ENCODE measurements at regions not wholly inside any gene's neighbourhood (a gene's known extent, or its start where the extent isn't known, plus 50 kb on each side); places are given as distances from the start of the nearest gene placed in this dataset.

- H3K4me1 ChIP-seq (replicated peaks in 1 of 4; ENCODE audit: control insufficient read depth in 3 of 4, insufficient read depth in 4 of 4, low read length in 3 of 4), result 0 out of 7 replicates have a peak, but pooled peaks cover 0 to 1% (median 0%) of the 10 kb centered on the region in 4 experiments
- no peak overlapping the region for H4K8ac ChIP-seq (ENCODE audit: extremely low read depth, insufficient read depth, low read length)
- ChIA-PET CTCF (ENCODE audit: partially characterized antibody) (no interaction called here), POLR2A (ENCODE audit: partially characterized antibody) (no interaction called here)
- no peaks in the 10 kb centered on the region for H4K20me1 ChIP-seq (replicated peaks in 1 of 2; ENCODE audit: control insufficient read depth in 1 of 2, insufficient read depth in 2 of 2, low read length in 2 of 2)
- H2AFZ ChIP-seq (ENCODE audit: low read length), result no peak overlapping the region
- FAIRE-seq, result no peak
- H3K23ac ChIP-seq (ENCODE audit: insufficient read length), result no peak overlapping the region
- no peak overlapping the region for H3K4me3 ChIP-seq (ENCODE audit: extremely low read depth in 1 of 4, insufficient read depth in 2 of 4, low read depth in 3 of 4, low read length in 4 of 4)
- H3K36me3 ChIP-seq (ENCODE audit: control insufficient read depth in 2 of 4, insufficient read depth in 4 of 4, low read length in 3 of 4), result no peaks in the 10 kb centered on the region
- H3K4me2 ChIP-seq (ENCODE audit: insufficient read depth in 1 of 2, low read depth in 2 of 2, low read length in 2 of 2), result no peak overlapping the region
- H4K5ac ChIP-seq (ENCODE audit: insufficient read length, low read depth, low read length), result no peak overlapping the region
- no peak overlapping the region for H3K9ac ChIP-seq (replicated peaks in 1 of 4; ENCODE audit: extremely low read depth in 1 of 4, low read depth in 3 of 4, low read length in 3 of 4)
- no peak overlapping the region for H3K56ac ChIP-seq (replicated peaks; ENCODE audit: insufficient read length, low read depth, low read length)
- H2BK20ac ChIP-seq (ENCODE audit: low read length), result no peak overlapping the region
- WGBS, 2 experiments (ENCODE audit: extremely low coverage in 1 of 2, insufficient coverage in 1 of 2, insufficient read length in 1 of 2, insufficient replicate concordance in 2 of 2, low coverage in 1 of 2, low lambda C conversion rate in 2 of 2, missing lambda C conversion rate in 1 of 2), result 83% methylated on average over 2 of the region's 2 CpGs; no CpG with 5 or more reads in 1 of the 2 experiments
- H3K23me2 ChIP-seq (ENCODE audit: low read depth, low read length), result no peaks in the 10 kb centered on the region
- H3K4ac ChIP-seq (replicated peaks; ENCODE audit: insufficient read length, low read depth, low read length), result no peak overlapping the region
- no peak overlapping the region for H2BK15ac ChIP-seq (ENCODE audit: low read length)
- no peak overlapping the region for H3K27ac ChIP-seq (ENCODE audit: low read depth, low read length)
- no peak overlapping the region for H3K14ac ChIP-seq (ENCODE audit: insufficient read length)
- TF ChIP-seq CTCF (IDR thresholded peaks at IDR 0.05; ENCODE audit: control extremely low read depth in 1 of 3, insufficient read depth in 1 of 3, low read depth in 1 of 3, low read length in 3 of 3) (no peak), POLR2AphosphoS5 (IDR thresholded peaks at IDR 0.05; ENCODE audit: low read depth, low read length) (no peak), RNF2 (IDR thresholded peaks at IDR 0.05; ENCODE audit: borderline replicate concordance, low read depth, low read length, missing control alignments, poor library complexity, severe bottlenecking) (no peak)
- DNase-seq (ENCODE audit: low read depth in 1 of 2, low spot score in 2 of 2), result no peak
- H3K79me2 ChIP-seq (ENCODE audit: control insufficient read depth in 1 of 2, insufficient read depth in 2 of 2, low read length in 2 of 2), result no peaks in the 10 kb centered on the region
- no peak overlapping the region for H2BK120ac ChIP-seq (replicated peaks; ENCODE audit: low read depth, low read length)
- no peak overlapping the region for H3K18ac ChIP-seq (ENCODE audit: extremely low read depth, low read length)
- no peaks in the 10 kb centered on the region for H3K9me3 ChIP-seq (ENCODE audit: insufficient read depth in 2 of 2, low read depth in 1 of 2, low read length in 1 of 2)
- no peak overlapping the region for H4K91ac ChIP-seq (replicated peaks; ENCODE audit: insufficient read length, low read length)
- H2BK12ac ChIP-seq (ENCODE audit: low read depth, low read length), result no peak overlapping the region
- no peaks in the 10 kb centered on the region for H3K79me1 ChIP-seq (ENCODE audit: low read depth, low read length)
- H3K27me3 ChIP-seq (replicated peaks in 1 of 4; ENCODE audit: control insufficient read depth in 3 of 4, extremely low read depth in 1 of 4, insufficient read depth in 3 of 4, low read length in 3 of 4), result no peaks in the 10 kb centered on the region
- H2AK5ac ChIP-seq (ENCODE audit: low read depth, low read length), result no peak overlapping the region
- no peak overlapping the region for H2BK5ac ChIP-seq (ENCODE audit: low read depth, low read length)
Observed at GRCh38 chr6:115817161-115817560, 243.5 kb downstream of the FRK start.
